Testis (tissue), 2 donors: ENCODE measurements at regions not wholly inside any gene's neighbourhood (a gene's known extent, or its start where the extent isn't known, plus 50 kb on each side); places are given as distances from the start of the nearest gene placed in this dataset.
A peak's percentile ranks its signal among the peaks of the same experiment; 100 is the strongest.

Experiments used
- CTCF ChIP-seq, 3 experiments: fragments of 450-650 bp in 2 of 3; fragments of 200-600 bp in 1 of 3; sonication (generic) in 1 of 3; IDR thresholded peaks; one replicate each; pipeline ENCODE4 v1.5.1; 2016 to 2019; ENCODE audit warnings: antibody characterized with exemption in 3 of 3, mild to moderate bottlenecking in 2 of 3, moderate library complexity in 1 of 3
- POLR2A ChIP-seq: fragments of 450-650 bp; IDR thresholded peaks from one replicate; pipeline ENCODE4 v1.6.1; 2017; ENCODE audit warnings: antibody characterized with exemption, mild to moderate bottlenecking, moderate library complexity

GRCh38 chr12:68406134-68406576, 74.0 kb upstream of the MDM1 start:
- peak in 1 of 3 experiments; percentile 13 for TF ChIP-seq CTCF (IDR thresholded peaks at IDR 0.05)
- no peak for TF ChIP-seq POLR2A
